ENCODE measurements at regions not wholly inside any gene's neighbourhood (a gene's known extent, or its start where the extent isn't known, plus 50 kb on each side); places are given as distances from the start of the nearest gene placed in this dataset.

- no TSS peak for BruUV-seq (replicated peaks)
- ChIA-PET POLR2A (no interaction called here), CTCF (no interaction called here)
- no peak overlapping the region for H3K4me3 ChIP-seq (ENCODE audit: low read depth in 2 of 2, low read length in 2 of 2)
- in situ Hi-C loops (cut with HindIII; ENCODE audit: low pct_unique_long_range_greater_than_20kb, low sequenced_read_pairs), result no loop called here
- DNase-seq (ENCODE audit: low read depth, low spot score) (no peak), ATAC-seq (no peak)
- H3K9me3 ChIP-seq (ENCODE audit: control insufficient read depth, insufficient read depth, low read depth, low read length), result no peaks in the 10 kb centered on the region
- TF ChIP-seq POLR2AphosphoS5 (IDR thresholded peaks at IDR 0.05; ENCODE audit: low read depth, low read length), result no peak
- TF ChIP-seq TCF7L2 (IDR thresholded peaks at IDR 0.05; ENCODE audit: low read depth, low read length), result no peak
- no peak for TF ChIP-seq CTCF (IDR thresholded peaks at IDR 0.05)
- no peaks in the 10 kb centered on the region for H3K27me3 ChIP-seq (ENCODE audit: control insufficient read depth, insufficient read depth, low read length)
- intact Hi-C loops (cut with micrococcal nuclease; ENCODE audit: unreplicated experiment), result no loop called here
- no peak overlapping the region for H3K27ac ChIP-seq (ENCODE audit: low read length)
- no peaks in the 10 kb centered on the region for H3K36me3 ChIP-seq (ENCODE audit: control insufficient read depth, insufficient read depth, low read length)
- H3K4me1 ChIP-seq (ENCODE audit: control insufficient read depth, insufficient read depth, low read length), result no peaks in the 10 kb centered on the region
Observed at GRCh38 chrX:45992402-45993123, 552.7 kb downstream of the ZNF674 start.

DNA sequence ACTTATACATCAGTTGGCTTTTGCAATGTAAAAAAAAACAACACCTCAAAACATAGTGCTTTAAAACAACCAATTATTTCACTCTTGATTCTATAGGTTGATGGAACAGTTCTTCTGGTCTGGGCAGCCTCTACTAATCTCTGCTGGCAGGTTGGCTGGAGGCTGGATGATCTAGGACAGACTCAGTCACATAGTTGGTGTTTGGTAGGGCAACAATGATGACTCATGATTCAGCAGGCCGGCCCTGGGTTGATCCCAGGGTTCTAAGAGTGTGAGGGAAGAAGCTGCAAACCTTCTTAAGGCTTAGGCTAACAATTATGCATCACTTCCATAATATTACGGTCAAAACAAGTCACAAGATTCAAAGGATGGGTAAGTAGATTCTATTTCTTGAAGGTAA lies 558.2 kb downstream of the ZNF674 start:
- in situ Hi-C loops (cut with HindIII; ENCODE audit: low pct_unique_long_range_greater_than_20kb, low sequenced_read_pairs) (no loop called here), intact Hi-C loops (cut with micrococcal nuclease; ENCODE audit: unreplicated experiment) (no loop called here)
- BruUV-seq (replicated peaks), result no TSS peak
- no peak overlapping the region for H3K27ac ChIP-seq (ENCODE audit: low read length)
- no peak for TF ChIP-seq POLR2AphosphoS5 (IDR thresholded peaks at IDR 0.05; ENCODE audit: low read depth, low read length)
- TF ChIP-seq CTCF (IDR thresholded peaks at IDR 0.05), result no peak
- no peak for TF ChIP-seq TCF7L2 (IDR thresholded peaks at IDR 0.05; ENCODE audit: low read depth, low read length)
- TF ChIP-seq REST (IDR thresholded peaks at IDR 0.05; ENCODE audit: insufficient read depth in 1 of 2, low read depth in 2 of 2, low read length in 1 of 2), result no peak
- TF ChIP-seq SIN3A (IDR thresholded peaks at IDR 0.05; ENCODE audit: borderline replicate concordance, insufficient read depth, low read depth, low read length), result no peak
- no peak for ATAC-seq
- ChIA-PET CTCF (no interaction called here), POLR2A (no interaction called here)
- no peak overlapping the region for H3K4me3 ChIP-seq (ENCODE audit: low read depth in 2 of 2, low read length in 2 of 2)
- H3K9me3 ChIP-seq (ENCODE audit: control insufficient read depth, insufficient read depth, low read depth, low read length), result no peaks in the 10 kb centered on the region
- H3K36me3 ChIP-seq (ENCODE audit: control insufficient read depth, insufficient read depth, low read length), result no peaks in the 10 kb centered on the region
- no peaks in the 10 kb centered on the region for H3K4me1 ChIP-seq (ENCODE audit: control insufficient read depth, insufficient read depth, low read length)
- DNase-seq (ENCODE audit: low read depth, low spot score), result no peak
- H3K27me3 ChIP-seq (ENCODE audit: control insufficient read depth, insufficient read depth, low read length), result no peaks in the 10 kb centered on the region

All from Panc1 (cell line).